ENCODE measurements at regions not wholly inside any gene's neighbourhood (a gene's known extent, or its start where the extent isn't known, plus 50 kb on each side); places are given as distances from the start of the nearest gene placed in this dataset.
A peak's percentile ranks its signal among the peaks of the same experiment; 100 is the strongest.

- Histone ChIP-seq H3K9me3 (no peaks in the 10 kb centered on the region), H3K27ac (no peak overlapping the region), H3K4me3 (no peak overlapping the region), H3K4me1 (peaks cover 2 to 12% (median 5%) of the 10 kb centered on the region in 3 donors), H3K36me3 (no peaks in the 10 kb centered on the region), H3K27me3 (no peaks in the 10 kb centered on the region)
- TF ChIP-seq, protein P1, sequence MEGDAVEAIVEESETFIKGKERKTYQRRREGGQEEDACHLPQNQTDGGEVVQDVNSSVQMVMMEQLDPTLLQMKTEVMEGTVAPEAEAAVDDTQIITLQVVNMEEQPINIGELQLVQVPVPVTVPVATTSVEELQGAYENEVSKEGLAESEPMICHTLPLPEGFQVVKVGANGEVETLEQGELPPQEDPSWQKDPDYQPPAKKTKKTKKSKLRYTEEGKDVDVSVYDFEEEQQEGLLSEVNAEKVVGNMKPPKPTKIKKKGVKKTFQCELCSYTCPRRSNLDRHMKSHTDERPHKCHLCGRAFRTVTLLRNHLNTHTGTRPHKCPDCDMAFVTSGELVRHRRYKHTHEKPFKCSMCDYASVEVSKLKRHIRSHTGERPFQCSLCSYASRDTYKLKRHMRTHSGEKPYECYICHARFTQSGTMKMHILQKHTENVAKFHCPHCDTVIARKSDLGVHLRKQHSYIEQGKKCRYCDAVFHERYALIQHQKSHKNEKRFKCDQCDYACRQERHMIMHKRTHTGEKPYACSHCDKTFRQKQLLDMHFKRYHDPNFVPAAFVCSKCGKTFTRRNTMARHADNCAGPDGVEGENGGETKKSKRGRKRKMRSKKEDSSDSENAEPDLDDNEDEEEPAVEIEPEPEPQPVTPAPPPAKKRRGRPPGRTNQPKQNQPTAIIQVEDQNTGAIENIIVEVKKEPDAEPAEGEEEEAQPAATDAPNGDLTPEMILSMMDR (IDR thresholded peaks at IDR 0.05) = no peak
- no peak for TF ChIP-seq POLR2A (IDR thresholded peaks at IDR 0.05)
- TF ChIP-seq EP300 (IDR thresholded peaks at IDR 0.05) = no peak
- no peak for TF ChIP-seq POLR2AphosphoS5 (IDR thresholded peaks at IDR 0.05)
- no peak for ATAC-seq
- 90 to 96% methylated on average over 3 of the region's 3 CpGs for WGBS, 2 donors (ENCODE audit: low coverage in 1 of 2)
These were observed 83.8 kb downstream of the AXIN2 start for GRCh38 chr17:65477600-65477999.

DNA sequence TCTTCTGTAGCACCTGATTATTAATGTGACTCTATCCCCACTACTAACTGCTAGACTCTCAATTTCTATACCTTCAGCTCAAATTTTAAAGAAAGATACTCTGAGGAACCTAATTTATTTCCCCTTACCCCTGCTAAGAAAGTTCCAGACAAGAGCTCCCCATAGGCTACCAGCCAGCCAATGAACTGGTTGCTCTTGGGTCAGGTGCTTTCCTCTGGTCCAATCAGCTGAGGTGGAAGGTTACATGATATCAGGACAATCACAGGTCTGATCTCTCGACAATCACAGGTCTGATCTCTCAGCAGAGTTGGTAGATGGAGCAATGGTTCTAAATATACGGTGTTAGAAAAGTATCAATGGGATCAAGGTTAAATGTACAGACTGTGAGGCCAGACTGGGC is 86.8 kb downstream of the AXIN2 start:
- TF ChIP-seq POLR2A (IDR thresholded peaks at IDR 0.05) (no peak), EP300 (IDR thresholded peaks at IDR 0.05) (no peak), POLR2AphosphoS5 (IDR thresholded peaks at IDR 0.05) (no peak)
- TF ChIP-seq, protein P1 (IDR thresholded peaks at IDR 0.05) = no peak
- ATAC-seq = no peak
- Histone ChIP-seq H3K9me3 (no peaks in the 10 kb centered on the region), H3K36me3 (no peaks in the 10 kb centered on the region), H3K4me3 (no peak overlapping the region), H3K4me1 (peaks cover 2 to 31% (median 5%) of the 10 kb centered on the region in 3 donors), H3K27ac (no peak overlapping the region), H3K27me3 (no peaks in the 10 kb centered on the region)
- 100% methylated on average over 1 of the region's 2 CpGs for WGBS, 2 donors (ENCODE audit: low coverage in 1 of 2)

- no peaks in the 10 kb centered on the region for H3K36me3 ChIP-seq
- no peaks in the 10 kb centered on the region for H3K9me3 ChIP-seq
- no peak for ATAC-seq
- TF ChIP-seq POLR2A (IDR thresholded peaks at IDR 0.05) (no peak), POLR2AphosphoS5 (IDR thresholded peaks at IDR 0.05) (no peak), EP300 (IDR thresholded peaks at IDR 0.05) (no peak)
- TF ChIP-seq, protein P1 (IDR thresholded peaks at IDR 0.05) = no peak
- no peak overlapping the region for H3K27ac ChIP-seq
- H3K4me1 ChIP-seq = peaks cover 2 to 31% (median 5%) of the 10 kb centered on the region in 3 donors
- no peak overlapping the region for H3K4me3 ChIP-seq
- no peaks in the 10 kb centered on the region for H3K27me3 ChIP-seq
These were observed 87.5 kb downstream of the AXIN2 start for GRCh38 chr17:65473985-65474384.

DNA sequence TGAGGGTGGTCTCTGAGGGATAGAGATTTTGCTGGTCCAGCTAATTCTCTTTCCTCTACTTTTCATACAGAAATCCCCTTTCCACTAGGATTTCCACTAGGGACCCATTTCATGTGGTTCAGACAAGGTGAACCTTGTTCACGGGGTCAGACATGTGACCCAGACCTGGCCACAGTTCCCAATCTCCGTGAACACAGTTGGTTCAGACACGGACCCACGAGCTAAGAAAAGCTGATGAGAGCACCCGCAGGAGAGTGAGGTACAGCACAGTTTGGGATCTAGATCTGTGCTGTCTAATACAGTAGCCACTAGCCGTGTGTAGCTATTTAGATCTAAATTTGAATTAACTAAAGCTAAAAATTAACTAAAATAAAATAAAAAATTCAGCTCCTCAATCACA is 88.1 kb downstream of the AXIN2 start:
- H3K36me3 ChIP-seq = no peaks in the 10 kb centered on the region
- H3K4me3 ChIP-seq = no peak overlapping the region
- no peak for ATAC-seq
- no peak for TF ChIP-seq POLR2A (IDR thresholded peaks at IDR 0.05)
- no peak for TF ChIP-seq POLR2AphosphoS5 (IDR thresholded peaks at IDR 0.05)
- TF ChIP-seq, protein P1 (IDR thresholded peaks at IDR 0.05) = no peak
- TF ChIP-seq EP300 (IDR thresholded peaks at IDR 0.05) = no peak
- peaks cover 2 to 31% (median 5%) of the 10 kb centered on the region in 3 donors for H3K4me1 ChIP-seq
- no peaks in the 10 kb centered on the region for H3K9me3 ChIP-seq
- H3K27me3 ChIP-seq = no peaks in the 10 kb centered on the region
- H3K27ac ChIP-seq = peak overlapping the region; percentile 63 to 85 (median 74)
- 61 to 82% methylated on average over 3 of the region's 6 CpGs for WGBS, 2 donors (ENCODE audit: low coverage in 1 of 2)

- Histone ChIP-seq H3K9me3 (no peaks in the 10 kb centered on the region), H3K4me3 (no peak overlapping the region), H3K4me1 (peaks cover 2 to 31% (median 5%) of the 10 kb centered on the region in 3 donors), H3K36me3 (no peaks in the 10 kb centered on the region), H3K27me3 (no peaks in the 10 kb centered on the region), H3K27ac (peak overlapping the region; percentile 72 to 88 (median 82))
- TF ChIP-seq, protein P1 (IDR thresholded peaks at IDR 0.05) = no peak
- TF ChIP-seq POLR2A (IDR thresholded peaks at IDR 0.05) = no peak
- peak; percentile 92 for TF ChIP-seq POLR2AphosphoS5 (IDR thresholded peaks at IDR 0.05)
- no peak for TF ChIP-seq EP300 (IDR thresholded peaks at IDR 0.05)
- WGBS, 2 donors (ENCODE audit: low coverage in 1 of 2) = 20 to 44% methylated on average over 5 of the region's 8 CpGs
- ATAC-seq = peak; percentile 94
These were observed 88.7 kb downstream of the AXIN2 start for GRCh38 chr17:65472666-65473309.
